ENCODE measurements at regions not wholly inside any gene's neighbourhood (a gene's known extent, or its start where the extent isn't known, plus 50 kb on each side); places are given as distances from the start of the nearest gene placed in this dataset.
"Not testable (repeated sequence)": the region's sequence is repeated elsewhere in the genome, so short reads cannot be mapped to it uniquely, and the experiment has no call there.

DNA sequence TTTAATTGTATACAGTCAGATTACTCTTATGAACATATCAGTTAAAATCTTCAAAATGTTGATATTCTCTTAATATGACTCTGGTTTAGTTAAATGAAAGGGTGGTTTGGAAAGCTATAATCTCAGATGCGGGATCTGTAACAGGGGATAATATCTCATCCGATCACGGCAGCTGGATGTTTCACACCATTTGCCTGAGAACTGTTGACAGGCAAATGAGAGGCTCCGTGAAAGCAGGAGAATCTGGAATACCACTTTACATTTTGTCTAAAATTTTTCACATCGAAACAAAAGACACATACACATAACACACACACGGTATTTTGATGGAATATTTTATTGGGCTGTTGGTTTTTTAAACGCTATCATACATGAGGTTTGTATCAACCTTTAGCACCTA is 518.6 kb upstream of the SLC39A10 start:
- no peaks in the 10 kb centered on the region for H3K27me3 ChIP-seq (ENCODE audit: control insufficient read depth in 2 of 2, insufficient read depth in 2 of 2, low read length in 2 of 2)
- DNase-seq (ENCODE audit: low read depth, low spot score) (no peak), FAIRE-seq (no peak)
- no peak for TF ChIP-seq EZH2 (IDR thresholded peaks at IDR 0.05; ENCODE audit: borderline replicate concordance, low read depth, low read length, severe bottlenecking)
- no peak for TF ChIP-seq POLR2A (IDR thresholded peaks at IDR 0.05; ENCODE audit: low read depth, low read length)
- TF ChIP-seq, protein P1, sequence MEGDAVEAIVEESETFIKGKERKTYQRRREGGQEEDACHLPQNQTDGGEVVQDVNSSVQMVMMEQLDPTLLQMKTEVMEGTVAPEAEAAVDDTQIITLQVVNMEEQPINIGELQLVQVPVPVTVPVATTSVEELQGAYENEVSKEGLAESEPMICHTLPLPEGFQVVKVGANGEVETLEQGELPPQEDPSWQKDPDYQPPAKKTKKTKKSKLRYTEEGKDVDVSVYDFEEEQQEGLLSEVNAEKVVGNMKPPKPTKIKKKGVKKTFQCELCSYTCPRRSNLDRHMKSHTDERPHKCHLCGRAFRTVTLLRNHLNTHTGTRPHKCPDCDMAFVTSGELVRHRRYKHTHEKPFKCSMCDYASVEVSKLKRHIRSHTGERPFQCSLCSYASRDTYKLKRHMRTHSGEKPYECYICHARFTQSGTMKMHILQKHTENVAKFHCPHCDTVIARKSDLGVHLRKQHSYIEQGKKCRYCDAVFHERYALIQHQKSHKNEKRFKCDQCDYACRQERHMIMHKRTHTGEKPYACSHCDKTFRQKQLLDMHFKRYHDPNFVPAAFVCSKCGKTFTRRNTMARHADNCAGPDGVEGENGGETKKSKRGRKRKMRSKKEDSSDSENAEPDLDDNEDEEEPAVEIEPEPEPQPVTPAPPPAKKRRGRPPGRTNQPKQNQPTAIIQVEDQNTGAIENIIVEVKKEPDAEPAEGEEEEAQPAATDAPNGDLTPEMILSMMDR (IDR thresholded peaks at IDR 0.05; ENCODE audit: extremely low read depth in 1 of 2, insufficient read depth in 1 of 2, low read depth in 1 of 2, low read length in 2 of 2): no peak
- TF ChIP-seq GATA2 (IDR thresholded peaks at IDR 0.05; ENCODE audit: insufficient read depth, insufficient read length, low read depth, low read length): no peak
- TF ChIP-seq FOS (IDR thresholded peaks at IDR 0.05; ENCODE audit: borderline replicate concordance, insufficient read depth, low read length): no peak
- no peak for TF ChIP-seq MYC (IDR thresholded peaks at IDR 0.05; ENCODE audit: low read depth, low read length)
- no peak for TF ChIP-seq POLR2AphosphoS5 (IDR thresholded peaks at IDR 0.05; ENCODE audit: insufficient read depth, low read depth, low read length)
- no peaks in the 10 kb centered on the region for H3K36me3 ChIP-seq (ENCODE audit: control insufficient read depth in 2 of 2, extremely low read depth in 1 of 2, insufficient read depth in 2 of 2, low read length in 2 of 2)
- no peak overlapping the region for H3K27ac ChIP-seq (ENCODE audit: insufficient read depth, low read depth, low read length)
- BruUV-seq (replicated peaks): no TSS peak
- H2AFZ ChIP-seq (ENCODE audit: low read depth, low read length): no peak overlapping the region
- H3K4me3 ChIP-seq (replicated peaks in 1 of 3; ENCODE audit: insufficient read depth in 1 of 3, low read depth in 1 of 3, low read length in 3 of 3): no peak overlapping the region
- no peaks in the 10 kb centered on the region for H4K20me1 ChIP-seq (replicated peaks; ENCODE audit: control insufficient read depth, extremely low read depth, insufficient read depth, low read length)
- H3K4me2 ChIP-seq (ENCODE audit: insufficient read depth, low read length): no peak overlapping the region
- dilution Hi-C loops (cut with MboI; ENCODE audit: extremely low pct_ligation_motif_present, low sequenced_read_pairs): no loop called here
- no peaks in the 10 kb centered on the region for H3K4me1 ChIP-seq (ENCODE audit: control insufficient read depth, extremely low read depth, insufficient read depth, low read length)
- POLR2A ChIA-PET: no interaction called here
- CTCF ChIA-PET: no interaction called here
- intact Hi-C loops (cut with micrococcal nuclease): no loop called here
- no peaks in the 10 kb centered on the region for H3K9me3 ChIP-seq (replicated peaks; ENCODE audit: control insufficient read depth, insufficient read depth, low read length)
- H3K9ac ChIP-seq (replicated peaks; ENCODE audit: extremely low read depth, insufficient read depth, low read length): no peak overlapping the region
- no peaks in the 10 kb centered on the region for H3K79me2 ChIP-seq (ENCODE audit: control insufficient read depth, insufficient read depth, low read length)
- no peaks in the 10 kb centered on the region for H3K9me1 ChIP-seq (replicated peaks; ENCODE audit: control insufficient read depth, extremely low read depth, insufficient read depth, low read length)

GRCh38 chr2:195125889-195126288 is 531.1 kb upstream of the SLC39A10 start:
- H3K27me3 ChIP-seq (ENCODE audit: control insufficient read depth in 2 of 2, insufficient read depth in 2 of 2, low read length in 2 of 2); H4K20me1 ChIP-seq (replicated peaks; ENCODE audit: control insufficient read depth, extremely low read depth, insufficient read depth, low read length); H3K4me1 ChIP-seq (ENCODE audit: control insufficient read depth, extremely low read depth, insufficient read depth, low read length); CTCF ChIA-PET; dilution Hi-C loops (cut with MboI; ENCODE audit: extremely low pct_ligation_motif_present, low sequenced_read_pairs); BruUV-seq (replicated peaks); H2AFZ ChIP-seq (ENCODE audit: low read depth, low read length); H3K4me3 ChIP-seq (replicated peaks in 1 of 3; ENCODE audit: insufficient read depth in 1 of 3, low read depth in 1 of 3, low read length in 3 of 3); intact Hi-C loops (cut with micrococcal nuclease); H3K9me1 ChIP-seq (replicated peaks; ENCODE audit: control insufficient read depth, extremely low read depth, insufficient read depth, low read length); DNase-seq (ENCODE audit: low read depth, low spot score); H3K9me3 ChIP-seq (replicated peaks; ENCODE audit: control insufficient read depth, insufficient read depth, low read length); FAIRE-seq; H3K36me3 ChIP-seq (ENCODE audit: control insufficient read depth in 2 of 2, extremely low read depth in 1 of 2, insufficient read depth in 2 of 2, low read length in 2 of 2); H3K79me2 ChIP-seq (ENCODE audit: control insufficient read depth, insufficient read depth, low read length); H3K9ac ChIP-seq (replicated peaks; ENCODE audit: extremely low read depth, insufficient read depth, low read length); H3K27ac ChIP-seq (ENCODE audit: insufficient read depth, low read depth, low read length); POLR2A ChIA-PET; H3K4me2 ChIP-seq (ENCODE audit: insufficient read depth, low read length): not testable (repeated sequence)

Data from endothelial cell of umbilical vein (primary cell).